GM10266 (cell line): ENCODE measurements at regions not wholly inside any gene's neighbourhood (a gene's known extent, or its start where the extent isn't known, plus 50 kb on each side); places are given as distances from the start of the nearest gene placed in this dataset.
"Not testable (repeated sequence)": the region's sequence is repeated elsewhere in the genome, so short reads cannot be mapped to it uniquely, and the experiment has no call there.

Experiments
- DNase-seq: peaks from one replicate; pipeline ENCODE4 v3.0.0; 2012; ENCODE audit errors: extremely low spot score
- CTCF ChIP-seq: IDR thresholded peaks from 2 replicates; pipeline ENCODE4 v1.5.1; 2012; ENCODE audit warnings: mild to moderate bottlenecking, low read depth; ENCODE audit not compliant: control insufficient read depth, insufficient read depth; ENCODE audit errors: missing control alignments

GRCh38 chr7:19561121-19561805 is 147.6 kb downstream of the POLR1F start:
- DNase-seq = no peak
- TF ChIP-seq CTCF = no peak

- no peak for DNase-seq
- TF ChIP-seq CTCF = no peak
Measured at GRCh38 chr7:19560111-19560883, 148.5 kb downstream of the POLR1F start.

- TF ChIP-seq CTCF = no peak
Measured at GRCh38 chr7:19558527-19558926, 150.3 kb downstream of the POLR1F start.

GRCh38 chr7:19557726-19558465 is 150.9 kb downstream of the POLR1F start:
- no peak for TF ChIP-seq CTCF
- DNase-seq = no peak

More at GRCh38 chr7:19558527-19558926, 150.3 kb downstream of the POLR1F start:
- DNase-seq = no peak

GRCh38 chr7:19554581-19554980 is 154.3 kb downstream of the POLR1F start:
- no peak for DNase-seq

GRCh38 chr7:19552576-19552975 is 156.3 kb downstream of the POLR1F start:
- TF ChIP-seq CTCF = no peak
- DNase-seq = no peak

More at GRCh38 chr7:19554581-19554980, 154.3 kb downstream of the POLR1F start:
- no peak for TF ChIP-seq CTCF

- DNase-seq = not testable (repeated sequence)
Measured at GRCh38 chr7:19549246-19549645, 159.6 kb downstream of the POLR1F start.
